Neural crest cell (in vitro differentiated cells): ENCODE measurements at regions not wholly inside any gene's neighbourhood (a gene's known extent, or its start where the extent isn't known, plus 50 kb on each side); places are given as distances from the start of the nearest gene placed in this dataset.

Experiments
- DNase-seq: peaks from one replicate; pipeline ENCODE4 v3.0.0; 2021; ENCODE audit warnings: low read depth, mixed read lengths, low spot score
- H3K27ac Mint-ChIP-seq: one replicate; pipeline ENCODE4 v1.8.0; 2021; ENCODE audit warnings: mild to moderate bottlenecking, mixed read lengths; ENCODE audit not compliant: unreplicated experiment
- H3K27me3 Mint-ChIP-seq: 2 replicates; pipeline ENCODE4 v1.8.0; 2021; ENCODE audit warnings: low read depth, mild to moderate bottlenecking, mixed read lengths
- H3K36me3 Mint-ChIP-seq: 2 replicates; pipeline ENCODE4 v1.8.0; 2021; ENCODE audit warnings: low read depth, mild to moderate bottlenecking, mixed read lengths
- H3K4me1 Mint-ChIP-seq: 2 replicates; pipeline ENCODE4 v1.8.0; 2021; ENCODE audit warnings: mixed read lengths
- H3K4me3 Mint-ChIP-seq: one replicate; pipeline ENCODE4 v1.8.0; 2021; ENCODE audit warnings: mild to moderate bottlenecking, mixed read lengths
- H3K9me3 Mint-ChIP-seq: 2 replicates; pipeline ENCODE4 v1.8.0; 2021; ENCODE audit warnings: mixed read lengths
- TF ChIP-seq, protein P1 (sequence below): fragments of 200-600 bp; sonication (generic); conservative IDR thresholded peaks from 2 replicates; pipeline ENCODE4 v1.5.0; 2021; ENCODE audit warnings: antibody characterized with exemption, mild to moderate bottlenecking

DNA sequence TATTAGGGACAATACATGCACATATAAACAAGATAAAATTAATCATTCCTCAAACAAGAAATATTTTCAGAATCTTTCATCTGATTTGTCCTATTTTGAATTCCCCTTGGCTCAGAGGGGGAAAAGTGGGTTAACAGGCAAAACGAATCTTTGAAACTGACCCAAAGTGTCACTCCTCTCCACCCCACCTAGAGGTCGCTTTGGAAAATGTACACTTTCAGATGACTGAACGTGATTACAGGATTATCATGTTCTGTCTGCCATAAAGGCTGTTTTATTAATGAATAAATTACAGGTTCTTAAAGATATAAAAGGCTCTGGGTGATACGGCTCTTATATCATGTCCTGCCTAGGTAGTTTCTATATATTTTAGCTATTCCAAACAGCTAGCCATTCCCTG lies 1735.0 kb downstream of the LRRC4C start:
- H3K4me3 Mint-ChIP-seq, result no peak overlapping the region
- no peak for DNase-seq
- H3K27me3 Mint-ChIP-seq, result no peaks in the 10 kb centered on the region
- no peaks in the 10 kb centered on the region for H3K36me3 Mint-ChIP-seq
- H3K4me1 Mint-ChIP-seq, result no peaks in the 10 kb centered on the region
- H3K27ac Mint-ChIP-seq, result no peak overlapping the region
- peaks cover 2% of the 10 kb centered on the region for H3K9me3 Mint-ChIP-seq
- TF ChIP-seq, protein P1, sequence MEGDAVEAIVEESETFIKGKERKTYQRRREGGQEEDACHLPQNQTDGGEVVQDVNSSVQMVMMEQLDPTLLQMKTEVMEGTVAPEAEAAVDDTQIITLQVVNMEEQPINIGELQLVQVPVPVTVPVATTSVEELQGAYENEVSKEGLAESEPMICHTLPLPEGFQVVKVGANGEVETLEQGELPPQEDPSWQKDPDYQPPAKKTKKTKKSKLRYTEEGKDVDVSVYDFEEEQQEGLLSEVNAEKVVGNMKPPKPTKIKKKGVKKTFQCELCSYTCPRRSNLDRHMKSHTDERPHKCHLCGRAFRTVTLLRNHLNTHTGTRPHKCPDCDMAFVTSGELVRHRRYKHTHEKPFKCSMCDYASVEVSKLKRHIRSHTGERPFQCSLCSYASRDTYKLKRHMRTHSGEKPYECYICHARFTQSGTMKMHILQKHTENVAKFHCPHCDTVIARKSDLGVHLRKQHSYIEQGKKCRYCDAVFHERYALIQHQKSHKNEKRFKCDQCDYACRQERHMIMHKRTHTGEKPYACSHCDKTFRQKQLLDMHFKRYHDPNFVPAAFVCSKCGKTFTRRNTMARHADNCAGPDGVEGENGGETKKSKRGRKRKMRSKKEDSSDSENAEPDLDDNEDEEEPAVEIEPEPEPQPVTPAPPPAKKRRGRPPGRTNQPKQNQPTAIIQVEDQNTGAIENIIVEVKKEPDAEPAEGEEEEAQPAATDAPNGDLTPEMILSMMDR, result peak; percentile 44

DNA sequence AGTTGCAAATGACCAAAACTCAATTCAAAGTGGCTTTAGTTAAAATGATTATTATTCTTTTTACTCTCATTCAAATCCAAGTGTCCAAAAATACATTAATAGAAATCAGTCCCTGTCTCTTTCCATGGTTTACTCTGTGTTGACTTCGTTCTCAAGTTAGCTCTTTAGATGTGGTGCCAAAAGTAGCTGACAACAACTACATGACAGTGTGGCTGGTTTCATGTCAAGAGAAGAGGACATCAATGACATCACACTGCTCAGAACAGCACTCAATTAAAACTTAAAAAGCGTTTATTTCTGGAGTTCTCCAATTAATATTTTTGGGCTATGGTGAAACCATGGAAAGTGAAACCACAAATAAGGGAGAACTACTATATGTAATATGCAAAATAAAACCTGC lies 1746.9 kb downstream of the LRRC4C start:
- TF ChIP-seq, protein P1, result no peak
- peaks cover 2% of the 10 kb centered on the region for H3K9me3 Mint-ChIP-seq
- H3K4me3 Mint-ChIP-seq, result no peak overlapping the region

DNA sequence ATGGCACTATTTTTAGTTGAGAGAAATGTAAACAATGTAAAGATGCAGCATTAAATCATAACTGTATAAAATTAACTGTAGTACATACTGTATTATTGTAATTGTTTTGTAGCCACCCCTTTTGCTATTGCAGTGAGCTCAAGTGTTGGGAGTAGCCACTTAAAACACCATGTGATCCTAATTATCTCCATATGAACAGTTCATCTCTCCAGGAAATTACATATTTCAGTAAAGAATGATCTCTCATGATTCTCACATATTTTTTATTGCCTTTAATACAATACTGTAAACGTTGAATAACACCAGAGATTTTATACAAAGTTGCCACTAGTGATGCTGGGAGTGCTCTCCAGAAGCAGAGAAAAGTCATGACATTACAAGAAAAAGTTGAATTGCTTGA lies 1768.6 kb downstream of the LRRC4C start:
- H3K4me3 Mint-ChIP-seq, result no peak overlapping the region
- H3K27me3 Mint-ChIP-seq, result no peaks in the 10 kb centered on the region

More for the DNA sequence above, 1746.9 kb downstream of the LRRC4C start:
- Mint-ChIP-seq H3K27ac (no peak overlapping the region), H3K27me3 (peaks cover 2% of the 10 kb centered on the region), H3K4me1 (no peaks in the 10 kb centered on the region), H3K36me3 (no peaks in the 10 kb centered on the region)
- DNase-seq, result no peak

DNA sequence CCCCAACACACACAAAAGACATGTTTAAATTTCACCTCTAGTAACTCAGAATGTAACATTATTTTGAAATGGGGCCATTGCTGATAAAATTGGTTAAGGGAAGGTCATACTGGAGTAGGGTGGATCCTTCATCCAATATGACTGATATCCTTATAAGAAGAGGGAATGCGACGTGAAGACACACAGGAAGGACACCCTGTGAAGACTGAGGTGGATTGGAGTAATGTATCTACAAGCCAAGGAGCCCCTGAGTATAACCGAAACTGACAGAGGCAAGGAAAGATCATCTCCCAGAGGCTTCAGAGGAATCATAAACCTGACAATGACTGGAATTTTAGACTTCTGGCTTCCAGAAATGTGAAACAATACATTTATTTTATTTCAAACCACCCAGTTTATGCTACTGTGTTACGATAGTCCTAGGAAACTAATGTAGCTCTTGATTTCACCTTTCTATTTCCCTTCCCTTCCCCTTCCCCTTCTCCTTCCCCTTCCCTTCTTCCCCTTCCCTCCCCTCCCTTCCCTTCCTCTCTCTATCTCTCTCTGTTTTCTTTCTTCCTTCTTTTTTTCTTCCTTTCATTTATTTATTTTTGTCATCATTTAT lies 1775.4 kb downstream of the LRRC4C start:
- TF ChIP-seq, protein P1, result no peak
- Mint-ChIP-seq H3K9me3 (peaks cover 4% of the 10 kb centered on the region), H3K4me1 (no peaks in the 10 kb centered on the region), H3K4me3 (no peak overlapping the region), H3K27ac (no peak overlapping the region), H3K36me3 (peaks cover 5% of the 10 kb centered on the region), H3K27me3 (no peaks in the 10 kb centered on the region)
- DNase-seq, result no peak

More for the DNA sequence above, 1768.6 kb downstream of the LRRC4C start:
- no peak overlapping the region for H3K27ac Mint-ChIP-seq
- TF ChIP-seq, protein P1, result no peak
- no peaks in the 10 kb centered on the region for H3K36me3 Mint-ChIP-seq
- no peaks in the 10 kb centered on the region for H3K9me3 Mint-ChIP-seq
- no peaks in the 10 kb centered on the region for H3K4me1 Mint-ChIP-seq
- DNase-seq, result no peak

DNA sequence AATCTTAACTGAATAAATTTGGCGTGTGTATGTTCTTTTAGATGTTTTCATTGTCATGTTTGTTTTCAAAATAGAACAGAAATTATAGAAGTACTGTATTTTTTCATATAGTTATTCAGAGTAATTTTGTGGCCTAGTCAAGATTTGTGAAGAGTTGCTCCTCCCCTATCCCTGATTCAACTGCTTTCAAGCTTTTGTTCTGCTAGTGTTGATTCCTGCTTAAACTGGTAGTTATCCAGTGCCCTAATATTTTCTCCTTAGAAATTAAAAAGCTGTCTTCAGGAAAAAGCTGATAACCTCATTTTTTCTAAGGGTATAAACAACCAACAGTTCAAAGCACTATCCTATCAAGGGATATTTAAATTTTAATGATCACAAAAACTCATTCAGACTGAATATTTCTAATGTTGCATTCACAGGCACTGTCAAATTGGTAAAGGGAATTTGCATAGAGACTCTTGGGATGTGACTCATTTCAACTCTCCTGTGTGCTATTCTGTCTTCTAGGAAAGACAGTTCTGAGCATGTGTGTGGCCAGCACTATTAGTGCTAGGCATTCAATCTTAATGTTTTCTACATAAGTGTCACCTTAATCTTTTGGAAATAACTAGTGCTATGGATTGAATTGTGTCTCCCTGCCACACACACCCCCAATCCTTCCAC lies 1776.0 kb downstream of the LRRC4C start:
- no peak overlapping the region for H3K27ac Mint-ChIP-seq
- no peak overlapping the region for H3K4me3 Mint-ChIP-seq

More for the DNA sequence above, 1776.0 kb downstream of the LRRC4C start:
- H3K9me3 Mint-ChIP-seq, result peaks cover 4% of the 10 kb centered on the region
- H3K4me1 Mint-ChIP-seq, result no peaks in the 10 kb centered on the region
- no peak for DNase-seq
- peaks cover 5% of the 10 kb centered on the region for H3K36me3 Mint-ChIP-seq
- no peaks in the 10 kb centered on the region for H3K27me3 Mint-ChIP-seq
- TF ChIP-seq, protein P1, result no peak
